HG03108 (cell line): ENCODE measurements at regions not wholly inside any gene's neighbourhood (a gene's known extent, or its start where the extent isn't known, plus 50 kb on each side); places are given as distances from the start of the nearest gene placed in this dataset.
"Not testable (repeated sequence)": the region's sequence is repeated elsewhere in the genome, so short reads cannot be mapped to it uniquely, and the experiment has no call there.

Experiments
- ATAC-seq: cut with Tn5 transposase; IDR thresholded peaks from one replicate; pipeline ENCODE4 v1.9.1; 2021; ENCODE audit warnings: moderate library complexity; ENCODE audit not compliant: unreplicated experiment

GRCh38 chr1:74818241-74818640, 85.3 kb downstream of the TYW3 start:
- no peak for ATAC-seq

GRCh38 chr1:74818661-74819456, 85.9 kb downstream of the TYW3 start:
- ATAC-seq: no peak

DNA sequence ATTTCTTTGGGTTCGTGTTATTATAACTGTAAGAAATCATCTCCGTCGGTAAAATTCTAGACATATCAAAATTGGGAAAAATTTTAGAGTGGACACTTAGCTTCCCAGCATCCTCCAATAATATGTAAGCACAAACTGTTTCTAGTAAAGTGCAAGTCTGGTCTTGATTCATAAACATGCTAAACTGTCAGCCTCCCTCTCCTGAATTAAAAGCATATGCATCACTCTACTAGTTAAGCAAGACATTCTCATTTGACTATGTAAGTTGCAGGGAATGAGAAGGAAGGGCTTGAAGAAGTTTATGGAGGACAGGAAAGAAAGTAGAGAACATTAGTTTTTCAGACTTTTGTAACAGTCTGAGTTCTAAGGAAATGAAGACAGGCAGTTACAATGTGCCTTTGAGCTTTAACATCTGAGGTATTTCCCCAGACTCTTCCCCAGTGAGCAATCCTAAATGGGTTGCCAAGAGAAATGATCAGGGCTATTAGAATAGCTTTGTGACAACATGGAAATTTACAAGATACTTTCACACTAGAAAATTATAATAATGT, 90.0 kb downstream of the TYW3 start:
- no peak for ATAC-seq

- ATAC-seq: peak; percentile 73
These were observed 91.7 kb downstream of the TYW3 start for GRCh38 chr1:74824497-74825107.

DNA sequence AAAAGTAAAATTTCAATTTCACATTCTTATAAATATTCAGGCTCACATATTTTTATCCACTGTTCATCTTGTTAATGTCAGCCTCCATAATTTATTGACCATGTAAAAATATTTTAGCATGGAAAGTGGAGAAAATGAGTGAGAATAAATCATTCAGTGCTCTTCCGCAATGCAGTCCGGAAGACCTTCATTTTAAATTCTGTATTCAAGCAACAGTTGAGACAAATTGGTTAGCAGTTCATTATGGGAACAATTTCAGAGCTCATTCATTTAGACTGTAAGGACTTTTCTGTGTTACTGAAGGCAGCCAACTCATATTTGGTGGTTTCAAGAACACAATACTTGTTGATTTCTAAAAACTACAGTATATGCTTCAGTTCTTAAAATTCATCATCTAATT, 97.8 kb downstream of the TYW3 start:
- no peak for ATAC-seq

DNA sequence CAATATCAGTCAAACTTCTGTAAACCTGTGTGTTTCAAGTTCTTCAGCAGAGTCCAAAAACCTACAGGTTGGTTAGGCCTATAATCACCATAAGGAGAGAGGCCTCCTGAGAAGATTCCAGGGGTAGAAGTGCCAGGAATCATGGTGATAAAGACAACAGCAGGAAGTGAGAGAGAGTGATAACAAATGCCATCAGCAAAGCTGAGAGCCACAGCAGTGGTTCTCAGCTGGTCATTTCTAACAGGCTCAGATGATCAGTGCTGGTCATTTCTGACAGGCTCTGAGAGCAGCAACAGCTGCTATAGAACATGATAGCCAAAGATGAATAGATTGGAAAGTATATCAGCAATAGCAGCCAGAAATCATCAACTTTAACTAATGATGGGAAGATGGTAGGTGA, 101.3 kb downstream of the TYW3 start:
- no peak for ATAC-seq

DNA sequence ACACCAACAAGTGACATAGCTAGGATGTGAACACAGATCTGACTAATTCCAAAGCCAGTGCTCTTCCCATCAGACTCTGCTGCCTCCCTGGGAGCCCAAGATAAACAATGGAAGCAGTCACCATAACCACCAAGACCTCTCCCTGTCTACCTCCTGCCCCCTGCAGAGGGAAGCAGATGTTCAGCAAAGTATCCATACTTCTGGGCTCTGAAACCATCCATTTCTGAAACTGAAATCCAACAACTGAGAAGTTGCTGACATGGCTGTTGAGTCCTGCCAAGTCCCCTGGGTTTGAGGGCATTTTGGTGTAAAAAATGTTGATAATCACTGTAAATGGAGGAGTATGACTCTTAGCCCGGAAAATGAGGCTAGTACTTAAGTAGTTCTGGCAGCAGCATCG, 102.1 kb downstream of the TYW3 start:
- no peak for ATAC-seq

DNA sequence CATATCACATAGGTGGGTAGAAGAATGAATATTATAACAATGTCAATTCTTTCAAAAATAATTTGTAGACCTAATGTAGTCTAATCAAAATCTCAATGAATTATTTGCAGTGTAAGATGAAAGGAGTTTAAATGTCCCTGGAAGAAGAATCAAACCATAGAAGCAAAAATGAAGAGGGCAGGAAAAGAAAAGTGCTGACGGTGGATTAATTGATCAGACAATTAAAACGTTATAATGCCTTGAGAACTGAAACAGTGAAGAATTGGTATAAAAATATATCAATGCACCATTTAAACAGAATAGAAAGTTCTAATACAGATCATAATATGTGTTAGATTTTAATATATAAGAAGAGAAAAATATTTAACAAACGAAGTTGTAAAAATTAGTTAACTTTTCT, 109.8 kb downstream of the TYW3 start:
- ATAC-seq: no peak

DNA sequence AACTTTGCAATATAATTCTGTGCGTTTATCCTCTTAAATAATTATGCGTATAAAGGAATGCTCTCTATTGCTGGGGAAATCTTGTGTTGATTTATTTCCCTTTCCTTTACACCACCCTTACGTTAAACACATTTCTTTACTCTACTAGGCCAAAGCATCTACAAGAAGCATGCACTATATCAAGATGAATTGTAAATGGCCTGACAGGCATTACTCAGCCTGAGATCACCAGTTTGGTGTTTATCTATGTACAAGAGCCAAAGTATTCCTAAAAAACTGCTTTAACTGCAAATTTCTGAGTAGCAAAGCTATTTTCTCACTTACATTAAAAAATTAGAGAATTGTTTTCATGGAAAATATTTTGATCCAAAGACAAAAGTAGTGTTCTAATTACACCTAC, 114.8 kb downstream of the TYW3 start:
- no peak for ATAC-seq

- no peak for ATAC-seq
These were observed 120.8 kb downstream of the TYW3 start for GRCh38 chr1:74853756-74854155.

GRCh38 chr1:74856174-74856573, 123.2 kb downstream of the TYW3 start:
- ATAC-seq: no peak

- no peak for ATAC-seq
These were observed 124.7 kb downstream of the TYW3 start for GRCh38 chr1:74857676-74858075.

DNA sequence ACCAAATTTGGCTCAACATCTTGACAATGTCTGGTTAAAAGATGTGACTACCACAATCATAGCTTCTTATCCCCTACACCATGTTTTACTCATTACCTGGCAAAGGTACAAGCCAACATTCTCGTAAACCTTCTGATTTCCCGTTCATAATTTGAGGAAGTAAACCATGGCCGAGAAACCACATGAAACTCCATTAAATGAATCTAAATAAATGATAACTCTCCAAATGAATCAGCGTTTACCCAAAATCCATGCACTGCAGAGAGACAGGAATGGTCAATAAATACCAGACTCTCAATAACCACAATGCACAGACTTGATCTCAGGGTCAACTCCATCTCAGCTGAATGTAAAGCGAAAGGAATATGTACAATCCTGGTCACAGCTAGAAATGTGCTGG, 125.2 kb downstream of the TYW3 start:
- no peak for ATAC-seq

- ATAC-seq: no peak
These were observed 128.9 kb downstream of the TYW3 start for GRCh38 chr1:74861867-74862266.

GRCh38 chr1:74869702-74870101, 136.8 kb downstream of the TYW3 start:
- ATAC-seq: no peak

GRCh38 chr1:74877366-74877765, 144.4 kb downstream of the TYW3 start:
- not testable (repeated sequence) for ATAC-seq

DNA sequence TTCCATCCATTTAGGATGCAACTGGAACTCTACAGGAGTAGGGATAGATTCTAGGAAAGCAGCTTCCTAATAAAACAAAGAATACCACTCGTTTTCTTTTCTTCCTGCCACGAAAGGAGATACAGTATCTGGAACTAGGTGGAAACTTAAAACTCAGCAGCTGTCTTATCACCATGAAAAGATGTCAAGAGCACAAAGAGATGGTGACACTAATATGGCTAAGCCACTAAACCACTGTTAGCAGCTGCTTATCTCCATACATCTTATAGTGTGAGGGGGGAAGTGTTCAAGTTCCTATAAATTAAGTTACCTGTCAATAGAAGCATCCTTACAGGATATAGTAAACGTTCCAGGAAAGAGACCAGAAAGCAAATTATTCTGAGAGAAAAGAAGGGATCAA, 162.5 kb downstream of the TYW3 start:
- no peak for ATAC-seq

DNA sequence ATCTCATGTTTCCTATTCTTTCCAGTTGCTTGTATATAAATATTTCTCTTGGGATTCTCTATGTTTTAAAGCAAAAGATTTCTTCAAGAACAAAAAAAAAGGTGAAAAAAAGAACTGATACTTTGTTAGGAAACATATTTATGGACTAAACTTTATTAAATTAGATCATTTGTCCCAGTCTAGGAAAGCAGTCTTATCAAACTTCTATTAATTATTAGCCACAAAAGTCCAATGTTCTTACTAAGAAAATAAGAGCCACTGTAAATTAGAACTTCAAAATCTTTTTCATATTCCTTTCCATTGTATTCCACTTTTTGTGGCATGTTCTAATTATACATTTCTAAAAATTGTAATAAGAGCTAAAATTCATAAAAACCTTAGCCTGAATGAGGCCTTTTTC, 175.2 kb downstream of the TYW3 start:
- ATAC-seq: no peak

GRCh38 chr1:74908797-74909196, 175.8 kb downstream of the TYW3 start:
- no peak for ATAC-seq

DNA sequence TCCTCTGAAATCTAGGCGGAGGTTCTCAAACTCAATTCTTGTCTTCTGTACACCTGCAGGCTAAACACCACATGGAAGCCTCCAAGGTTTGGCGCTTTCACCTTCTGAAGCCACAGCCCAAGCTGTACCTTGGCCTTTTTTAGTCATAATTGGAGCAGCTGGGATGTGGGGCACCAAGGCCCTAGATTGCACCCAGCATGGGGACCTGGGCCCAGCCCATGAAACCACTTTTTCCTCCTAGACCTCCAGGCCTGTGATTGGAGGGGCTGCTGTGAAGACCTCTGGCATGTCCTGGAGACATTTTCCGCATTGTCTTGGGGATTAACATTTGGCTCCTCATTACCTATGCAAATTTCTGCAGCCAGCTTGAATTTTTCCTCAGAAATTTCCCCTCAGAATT, 181.0 kb downstream of the TYW3 start:
- ATAC-seq: no peak

DNA sequence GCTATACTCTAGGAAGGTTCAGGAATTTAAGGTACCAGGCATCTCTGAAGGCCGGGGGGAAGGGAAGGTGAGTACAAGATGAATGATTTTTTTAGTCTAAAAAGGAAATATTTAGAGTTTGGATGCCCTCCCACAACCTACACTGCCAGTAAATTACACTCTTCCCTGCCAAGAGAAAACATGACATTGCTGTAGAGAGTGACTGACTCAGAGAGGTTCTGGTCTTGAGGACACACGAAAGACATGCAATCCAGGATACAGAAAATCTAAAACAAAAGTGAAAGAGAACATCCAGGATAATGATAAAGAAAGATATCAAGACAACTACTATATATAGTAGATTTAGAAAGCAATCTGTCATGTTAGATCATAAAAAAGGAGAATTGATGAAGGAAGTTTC, 200.5 kb downstream of the TYW3 start:
- ATAC-seq: no peak

DNA sequence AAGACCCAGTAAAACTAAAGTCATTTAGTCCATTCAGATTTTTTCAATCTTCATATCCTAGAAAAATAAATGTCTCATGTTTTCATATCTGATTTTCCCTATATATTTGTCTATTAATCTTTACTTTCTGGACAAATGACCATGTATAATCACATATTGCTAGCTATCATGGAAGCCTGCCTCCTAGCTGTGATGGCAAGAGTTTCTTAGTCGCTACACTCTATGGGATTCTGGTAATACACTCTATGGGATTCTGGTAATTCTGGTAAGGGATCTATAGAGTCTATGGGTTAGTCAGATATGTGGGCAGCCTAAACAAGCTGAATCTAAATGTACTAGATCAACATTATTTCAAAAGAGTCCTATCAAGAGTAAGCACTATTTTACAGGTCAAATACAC, 198.7 kb upstream of the LHX8 start:
- ATAC-seq: no peak
